ENCODE measurements at regions not wholly inside any gene's neighbourhood (a gene's known extent, or its start where the extent isn't known, plus 50 kb on each side); places are given as distances from the start of the nearest gene placed in this dataset.
A peak's percentile ranks its signal among the peaks of the same experiment; 100 is the strongest.
"Not testable (repeated sequence)": the region's sequence is repeated elsewhere in the genome, so short reads cannot be mapped to it uniquely, and the experiment has no call there.

- not testable (repeated sequence) for DNase-seq
Observed at GRCh38 chr2:167739921-167740320, 507.5 kb downstream of the STK39 start.

- peak; percentile 2 for DNase-seq
Observed at GRCh38 chr2:167733747-167734146, 513.6 kb downstream of the STK39 start.

- DNase-seq = no peak
Observed at GRCh38 chr2:167732326-167732725, 515.1 kb downstream of the STK39 start.

GRCh38 chr2:167729911-167730310 lies 517.5 kb downstream of the STK39 start:
- no peak for DNase-seq

DNA sequence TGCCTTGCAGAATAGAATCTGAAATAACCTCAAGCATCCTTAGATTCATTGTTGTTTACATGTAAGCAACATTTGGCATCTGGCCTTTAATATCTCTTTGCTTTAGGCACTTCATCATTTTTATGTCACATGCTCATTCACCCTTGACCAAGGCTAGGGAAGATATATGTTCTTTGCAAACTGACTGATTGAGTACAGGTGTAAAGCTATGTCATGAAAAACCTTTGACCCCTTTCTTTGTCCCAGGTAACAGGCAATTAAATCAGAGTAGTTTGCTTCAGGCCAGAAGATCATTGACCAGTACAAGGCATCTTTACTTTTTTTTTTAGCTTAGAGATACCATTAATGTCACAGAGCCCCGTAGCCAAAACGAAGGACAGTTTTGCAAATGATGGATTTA lies 520.6 kb downstream of the STK39 start:
- DNase-seq = no peak

- no peak for DNase-seq
Observed at GRCh38 chr2:167721593-167721992, 525.8 kb downstream of the STK39 start.

DNA sequence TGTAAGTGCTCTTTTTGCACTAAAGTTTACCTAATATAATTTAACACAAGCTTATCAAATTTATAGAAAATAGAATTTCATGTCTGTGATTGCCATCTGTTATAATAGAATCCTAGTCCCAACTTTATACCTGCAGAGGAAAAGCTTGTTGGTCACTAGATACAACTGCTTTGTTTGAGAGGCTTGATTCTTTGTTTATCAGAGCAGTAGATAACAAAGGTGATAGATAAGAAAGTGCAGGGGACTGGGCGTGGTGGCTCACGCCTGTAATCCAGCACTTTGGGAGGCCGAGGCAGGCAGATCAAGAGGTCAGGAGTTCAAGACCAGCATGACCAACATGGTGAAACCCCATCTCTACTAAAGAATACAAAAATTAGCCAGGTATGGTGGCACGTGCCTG lies 528.0 kb downstream of the STK39 start:
- no peak for DNase-seq

GRCh38 chr2:167718560-167718959 lies 528.8 kb downstream of the STK39 start:
- DNase-seq = no peak

GRCh38 chr2:167715932-167716331 lies 531.5 kb downstream of the STK39 start:
- DNase-seq = no peak

GRCh38 chr2:167715498-167715897 lies 531.9 kb downstream of the STK39 start:
- DNase-seq = not testable (repeated sequence)

DNA sequence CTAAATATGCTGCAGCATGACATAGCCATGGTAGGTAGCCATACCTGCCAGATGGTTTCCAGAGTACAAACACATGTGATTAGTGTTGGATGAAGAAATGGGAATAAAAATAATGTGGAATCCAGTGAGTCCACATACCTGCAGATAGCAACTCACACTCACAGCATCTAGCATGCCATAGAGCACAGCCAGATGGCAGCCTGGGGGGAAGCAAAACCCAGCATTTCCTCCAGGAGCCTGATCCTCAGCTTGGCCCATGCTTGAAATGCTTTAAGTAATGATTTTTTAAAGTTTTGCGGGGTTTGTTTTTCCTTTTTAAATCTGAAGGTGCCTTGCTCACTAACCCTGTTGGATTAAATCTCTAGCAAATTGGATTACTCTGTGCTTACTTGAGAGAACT lies 535.1 kb downstream of the STK39 start:
- DNase-seq = no peak

GRCh38 chr2:167708998-167709397 lies 538.4 kb downstream of the STK39 start:
- DNase-seq = no peak

DNA sequence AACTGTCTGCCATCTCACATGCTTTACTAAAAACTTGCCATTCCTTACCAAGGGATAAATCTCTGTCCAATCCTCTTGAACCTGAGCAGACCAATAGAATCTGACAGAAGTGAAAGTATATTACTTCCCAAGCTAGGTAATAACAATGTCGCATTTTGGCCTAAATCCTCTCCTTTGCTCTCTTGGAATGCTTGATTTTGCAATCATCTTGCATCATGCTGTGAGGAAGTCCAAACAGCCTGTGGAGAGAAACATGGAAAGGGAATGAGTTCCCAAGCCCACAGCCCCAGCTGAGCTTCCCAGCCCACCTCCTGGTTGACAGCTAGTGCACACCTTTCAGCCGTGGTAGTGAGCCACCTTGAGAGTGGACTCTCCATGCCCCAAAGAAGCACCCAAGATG lies 540.6 kb downstream of the STK39 start:
- DNase-seq = no peak

DNA sequence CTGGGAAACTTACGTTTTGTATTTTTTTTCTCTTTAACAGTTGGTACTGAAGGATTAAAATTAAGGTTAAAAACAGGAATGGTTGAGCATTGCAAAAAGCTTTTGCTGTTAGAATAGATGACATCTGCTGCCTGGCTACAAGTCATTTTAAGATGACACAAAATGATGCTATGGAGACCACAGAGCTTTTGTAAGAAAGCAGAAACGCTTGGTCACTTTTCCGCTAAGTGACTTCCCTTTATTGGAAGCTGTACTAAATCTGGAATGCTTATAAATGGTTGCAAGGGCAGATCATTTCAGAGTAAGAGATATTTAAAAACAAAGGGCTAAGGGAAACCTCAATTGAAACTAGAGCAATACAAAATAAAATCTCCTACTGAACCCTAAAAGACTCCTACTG lies 544.0 kb downstream of the STK39 start:
- DNase-seq = no peak

- DNase-seq = no peak
Observed at GRCh38 chr2:167702227-167702626, 545.2 kb downstream of the STK39 start.

DNA sequence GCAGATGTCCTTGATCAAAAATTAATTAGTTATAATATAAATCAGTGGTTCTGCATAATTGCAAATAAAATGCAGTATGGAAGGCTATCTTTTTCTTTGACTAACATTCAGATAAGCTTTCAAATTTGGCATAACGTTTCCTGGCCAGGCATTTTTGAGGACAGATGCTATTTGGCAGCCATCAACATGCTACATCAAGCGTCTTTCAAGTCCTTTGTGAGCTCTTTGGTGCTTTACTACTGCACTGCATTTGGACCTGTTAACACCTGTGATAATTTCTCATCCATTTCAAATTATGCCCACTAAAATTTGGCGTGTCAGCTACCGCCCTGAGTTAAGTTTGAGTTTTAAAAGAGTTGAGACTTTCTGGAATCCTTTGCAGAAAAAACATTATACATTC lies 545.7 kb downstream of the STK39 start:
- no peak for DNase-seq

- no peak for DNase-seq
Observed at GRCh38 chr2:167697948-167698347, 549.4 kb downstream of the STK39 start.

GRCh38 chr2:167697194-167697593 lies 550.2 kb downstream of the STK39 start:
- DNase-seq = no peak

DNA sequence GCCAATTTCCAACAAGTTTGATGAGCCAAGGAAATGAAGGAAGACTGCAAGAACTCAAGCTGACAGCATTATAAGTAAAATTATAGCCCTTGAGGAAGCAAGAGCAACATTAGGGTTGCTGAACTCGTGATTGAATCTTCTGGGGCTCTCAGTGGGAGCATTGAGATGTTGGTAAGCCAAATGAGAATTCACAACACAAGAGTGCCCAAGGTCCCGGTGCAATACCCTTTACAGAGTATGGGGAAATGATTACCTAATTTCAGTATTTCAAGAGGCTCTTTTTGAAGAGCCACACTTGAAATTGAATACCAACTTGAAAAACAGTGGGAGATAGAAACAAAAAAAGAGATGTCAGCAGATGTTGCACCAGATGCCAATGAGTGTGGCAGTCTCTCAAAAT lies 554.5 kb downstream of the STK39 start:
- no peak for DNase-seq

DNA sequence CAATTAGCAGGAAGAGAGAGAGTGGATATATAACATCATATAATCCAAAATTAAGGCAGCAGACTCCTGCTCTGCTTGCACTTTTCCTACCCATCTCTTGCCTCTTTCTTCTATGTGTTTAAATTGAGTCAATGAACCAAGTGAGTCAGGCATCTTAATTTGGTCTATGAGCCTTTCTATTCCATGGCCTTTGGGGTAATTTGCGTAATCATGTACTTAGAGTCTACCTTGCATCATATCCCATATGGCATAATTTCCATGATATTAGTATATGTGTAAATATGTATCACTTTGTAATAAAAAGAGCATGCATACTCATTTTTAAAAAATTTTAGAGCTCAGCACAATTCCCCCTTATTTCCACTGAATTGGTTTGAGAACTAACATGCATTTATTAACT lies 555.2 kb downstream of the STK39 start:
- no peak for DNase-seq

DNA sequence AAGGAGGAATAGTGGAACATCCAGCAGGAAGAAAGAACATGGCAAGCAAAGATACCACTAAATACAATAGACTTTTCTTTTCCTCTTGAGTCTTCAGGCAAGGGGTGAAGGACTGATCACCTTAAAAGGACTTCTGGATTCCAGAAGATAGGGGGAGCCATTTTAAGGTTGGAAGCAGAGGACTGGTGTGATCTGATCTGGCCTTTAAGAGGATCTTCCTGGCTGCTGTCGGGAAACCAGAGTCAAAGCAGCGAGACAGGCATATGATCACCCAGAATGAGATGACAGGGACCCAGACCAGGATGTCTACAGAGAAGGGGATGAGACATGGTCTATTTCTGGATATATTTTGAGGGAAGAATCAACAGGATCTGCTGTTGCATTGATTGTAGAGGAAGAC lies 558.0 kb downstream of the STK39 start:
- peak; percentile 6 for DNase-seq

- no peak for DNase-seq
Observed at GRCh38 chr2:167686691-167687090, 560.7 kb downstream of the STK39 start.

DNA sequence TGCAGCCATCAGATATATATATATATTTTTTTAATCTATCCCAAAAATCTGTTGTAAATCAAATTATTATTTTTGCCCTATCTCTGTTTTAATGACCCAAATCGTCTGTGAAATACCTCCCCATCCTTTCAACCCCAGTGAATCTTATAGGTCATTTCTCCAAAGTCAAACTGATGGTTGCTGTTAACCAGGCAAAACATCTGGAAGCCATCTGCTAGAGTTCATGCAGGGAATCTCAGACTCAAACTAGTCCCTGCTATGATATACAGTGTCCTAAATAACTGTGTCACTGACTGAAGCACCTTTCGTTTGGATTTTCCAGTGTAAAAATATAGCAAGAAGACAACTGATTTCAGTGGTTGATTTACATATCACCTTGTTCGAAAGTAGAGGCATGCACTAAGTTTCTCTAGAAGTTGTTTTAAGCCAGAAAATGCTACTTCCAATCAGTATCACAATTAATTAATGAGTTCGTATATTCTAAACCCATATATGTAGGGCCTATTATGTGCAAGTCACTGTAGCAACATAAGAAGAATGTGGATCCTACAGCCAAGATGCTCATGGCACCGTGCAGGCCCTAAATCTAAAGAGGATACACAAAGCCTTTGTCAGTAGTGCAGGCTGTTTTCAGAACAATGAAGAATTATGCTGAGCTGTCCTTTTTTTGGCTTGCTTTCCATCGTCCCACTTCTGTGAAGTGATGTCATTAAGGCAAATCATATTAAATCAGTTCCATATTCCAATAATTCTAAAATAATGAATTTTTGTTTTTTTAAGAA lies 566.0 kb downstream of the STK39 start:
- no peak for DNase-seq

GRCh38 chr2:167678158-167678557 lies 569.2 kb downstream of the STK39 start:
- no peak for DNase-seq

- no peak for DNase-seq
Observed at GRCh38 chr2:167675906-167676305, 571.5 kb downstream of the STK39 start.

Measured in EL (cell line).